ENCODE measurements at regions not wholly inside any gene's neighbourhood (a gene's known extent, or its start where the extent isn't known, plus 50 kb on each side); places are given as distances from the start of the nearest gene placed in this dataset.

DNA sequence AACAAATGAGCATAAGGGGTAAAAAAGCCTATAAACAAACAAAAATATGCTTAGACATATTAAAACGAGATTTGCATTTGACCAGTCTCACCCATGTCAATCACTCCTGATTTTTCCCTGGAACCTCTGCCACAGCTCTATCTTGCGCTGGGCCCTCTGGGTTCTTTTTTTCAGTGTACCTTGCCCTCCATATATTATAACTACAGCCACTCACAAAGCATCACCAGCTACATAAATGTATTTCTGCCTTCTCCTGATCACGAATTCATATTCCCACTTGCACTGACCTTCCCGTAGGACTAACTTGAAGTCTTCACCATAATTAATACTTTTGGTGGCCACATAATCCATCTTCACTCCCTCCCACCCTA lies 395.6 kb upstream of the ROBO2 start:
- TF ChIP-seq POLR2A (IDR thresholded peaks at IDR 0.05) (no peak), CTCF (IDR thresholded peaks at IDR 0.05) (no peak)
